ENCODE measurements at regions not wholly inside any gene's neighbourhood (a gene's known extent, or its start where the extent isn't known, plus 50 kb on each side); places are given as distances from the start of the nearest gene placed in this dataset.

GRCh38 chr3:116835658-116836057 is 126.1 kb downstream of the TUSC7 start (continued):
- no peak for TF ChIP-seq ZNF407 (IDR thresholded peaks at IDR 0.05; ENCODE audit: low read depth)

GRCh38 chr3:116836286-116836685 is 126.7 kb downstream of the TUSC7 start:
- H3K4me3 ChIP-seq: no peak overlapping the region
- no peaks in the 10 kb centered on the region for H3K27me3 ChIP-seq (ENCODE audit: control insufficient read depth in 2 of 2, insufficient read depth in 2 of 2, low read length in 2 of 2)
- H3K4me1 ChIP-seq (replicated peaks in 1 of 2; ENCODE audit: control insufficient read depth in 2 of 2, insufficient read depth in 2 of 2, low read length in 2 of 2): no peaks in the 10 kb centered on the region
- no peaks in the 10 kb centered on the region for H4K20me1 ChIP-seq (replicated peaks; ENCODE audit: control insufficient read depth, insufficient read depth, low read length)
- WGBS (ENCODE audit: insufficient coverage, low coverage, missing lambda C conversion rate): 0% methylated on average over 2 of the region's 2 CpGs
- no peak for FAIRE-seq
- H2AFZ ChIP-seq (ENCODE audit: low read depth, low read length): no peak overlapping the region
- intact Hi-C loops (cut with micrococcal nuclease): no loop called here
- no TSS peak for BruUV-seq (replicated peaks)
- no peak overlapping the region for H3K4me2 ChIP-seq (ENCODE audit: insufficient read depth, low read length)
- no peak overlapping the region for H3K27ac ChIP-seq (ENCODE audit: extremely low read depth, low read depth, low read length)
- no peaks in the 10 kb centered on the region for H3K79me2 ChIP-seq (ENCODE audit: control insufficient read depth, insufficient read depth, low read length)
- in situ Hi-C loops (cut with MboI): no loop called here
- no peak for TF ChIP-seq MEF2D (tag; conservative IDR thresholded peaks at IDR 0.05; ENCODE audit: low read depth)
- no peak for TF ChIP-seq ZFP36 (IDR thresholded peaks at IDR 0.05; ENCODE audit: low read depth, low read length, partially characterized antibody)
- no peak for TF ChIP-seq CHD4 (IDR thresholded peaks at IDR 0.05; ENCODE audit: insufficient read depth, insufficient replicate concordance, low read depth, low read length, poor library complexity, severe bottlenecking)
- no peak for TF ChIP-seq ZNF740 (CRISPR knock-in tag; IDR thresholded peaks at IDR 0.05)
- no peak for TF ChIP-seq ZNF740 (tag; IDR thresholded peaks at IDR 0.05)
- DNase-seq (ENCODE audit: extremely low read depth in 1 of 4, low spot score in 3 of 4): no peak
- POLR2A ChIA-PET: no interaction called here
- CTCF ChIA-PET (ENCODE audit: low intra/inter-chr PET ratio): no interaction called here
- no peak for ATAC-seq
- H3K9me1 ChIP-seq (ENCODE audit: control insufficient read depth, insufficient read depth, low read length): no peaks in the 10 kb centered on the region
- no peaks in the 10 kb centered on the region for H3K9me3 ChIP-seq (replicated peaks; ENCODE audit: control insufficient read depth, insufficient read depth, low read depth, low read length)
- H3K9ac ChIP-seq (ENCODE audit: insufficient read depth in 1 of 2, low read depth in 2 of 2, low read length in 2 of 2): no peak overlapping the region
- no peaks in the 10 kb centered on the region for H3K36me3 ChIP-seq (ENCODE audit: control insufficient read depth, insufficient read depth, low read length)

All from K562 (cell line).